22Rv1 (cell line): ENCODE measurements at regions not wholly inside any gene's neighbourhood (a gene's known extent, or its start where the extent isn't known, plus 50 kb on each side); places are given as distances from the start of the nearest gene placed in this dataset.
A peak's percentile ranks its signal among the peaks of the same experiment; 100 is the strongest.
"Not testable (repeated sequence)": the region's sequence is repeated elsewhere in the genome, so short reads cannot be mapped to it uniquely, and the experiment has no call there.

Experiments
- H3K27ac ChIP-seq: fragments of 450-650 bp; 2 replicates; pipeline ENCODE4 v1.5.1; 2017
- ZFX ChIP-seq: fragments of 450-650 bp; IDR thresholded peaks from 2 replicates; pipeline ENCODE4 v1.6.1; 2017; ENCODE audit warnings: antibody characterized with exemption, borderline replicate concordance
- TF ChIP-seq, protein P1 (sequence below): fragments of 450-650 bp; IDR thresholded peaks from 2 replicates; pipeline ENCODE4 v1.5.1; 2017; ENCODE audit warnings: mild to moderate bottlenecking

DNA sequence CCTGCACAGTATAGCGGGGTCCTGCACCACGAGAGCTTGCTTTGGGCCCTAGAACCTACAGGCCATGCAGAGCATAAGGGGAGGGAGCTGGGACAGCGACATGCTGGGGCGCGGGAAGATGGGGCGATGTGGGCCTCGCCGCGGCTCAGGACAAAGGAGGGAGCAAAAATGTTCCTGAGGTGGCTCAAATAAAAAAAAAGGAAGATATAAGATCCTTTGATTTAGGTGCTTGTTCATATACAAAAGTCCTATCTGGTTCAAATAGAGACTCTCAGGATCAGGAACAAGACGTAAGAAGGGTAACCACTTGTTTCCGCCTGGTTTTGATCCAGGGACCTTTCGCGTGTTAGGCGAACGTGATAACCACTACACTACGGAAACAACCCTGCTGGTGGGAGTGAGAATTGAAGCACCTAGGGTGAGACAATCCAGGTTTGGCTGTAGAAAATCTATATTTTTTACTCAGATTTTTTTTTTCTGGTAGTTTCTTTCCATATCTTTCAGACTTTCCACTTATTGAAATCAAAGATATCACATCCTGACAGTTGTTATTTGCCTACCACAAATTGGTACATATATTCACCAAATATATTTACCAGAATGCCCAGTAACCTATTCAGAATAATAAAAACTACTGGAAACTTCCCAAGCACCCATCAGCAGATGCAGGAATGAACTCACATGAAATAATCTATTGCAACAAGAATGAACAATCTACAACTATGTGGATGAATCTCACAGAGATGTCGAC, 177.9 kb upstream of the ZNF184 start:
- TF ChIP-seq, protein P1, sequence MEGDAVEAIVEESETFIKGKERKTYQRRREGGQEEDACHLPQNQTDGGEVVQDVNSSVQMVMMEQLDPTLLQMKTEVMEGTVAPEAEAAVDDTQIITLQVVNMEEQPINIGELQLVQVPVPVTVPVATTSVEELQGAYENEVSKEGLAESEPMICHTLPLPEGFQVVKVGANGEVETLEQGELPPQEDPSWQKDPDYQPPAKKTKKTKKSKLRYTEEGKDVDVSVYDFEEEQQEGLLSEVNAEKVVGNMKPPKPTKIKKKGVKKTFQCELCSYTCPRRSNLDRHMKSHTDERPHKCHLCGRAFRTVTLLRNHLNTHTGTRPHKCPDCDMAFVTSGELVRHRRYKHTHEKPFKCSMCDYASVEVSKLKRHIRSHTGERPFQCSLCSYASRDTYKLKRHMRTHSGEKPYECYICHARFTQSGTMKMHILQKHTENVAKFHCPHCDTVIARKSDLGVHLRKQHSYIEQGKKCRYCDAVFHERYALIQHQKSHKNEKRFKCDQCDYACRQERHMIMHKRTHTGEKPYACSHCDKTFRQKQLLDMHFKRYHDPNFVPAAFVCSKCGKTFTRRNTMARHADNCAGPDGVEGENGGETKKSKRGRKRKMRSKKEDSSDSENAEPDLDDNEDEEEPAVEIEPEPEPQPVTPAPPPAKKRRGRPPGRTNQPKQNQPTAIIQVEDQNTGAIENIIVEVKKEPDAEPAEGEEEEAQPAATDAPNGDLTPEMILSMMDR = peak; percentile 37
- no peak for TF ChIP-seq ZFX

DNA sequence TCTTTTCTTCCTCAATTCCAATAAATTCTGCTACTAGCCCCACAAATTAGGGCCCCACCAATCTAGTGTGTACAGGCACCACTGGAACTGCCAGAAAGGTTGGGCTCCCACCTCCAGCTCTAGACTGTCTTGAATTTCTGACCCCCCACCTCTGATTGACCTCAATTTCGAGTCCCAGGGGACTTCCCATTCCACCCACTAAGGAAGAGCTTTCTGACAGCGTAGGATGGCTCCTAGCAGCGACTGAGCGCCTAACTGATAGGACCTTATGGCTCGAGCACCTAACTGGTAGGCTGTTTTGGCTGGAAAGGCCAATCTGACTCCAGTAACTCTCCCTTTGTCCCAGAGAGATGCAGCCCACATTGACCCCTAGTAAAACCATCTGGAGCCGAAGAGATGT, 171.6 kb upstream of the ZNF184 start:
- TF ChIP-seq, protein P1 = no peak
- no peak for TF ChIP-seq ZFX
- no peak overlapping the region for H3K27ac ChIP-seq

More for the DNA sequence above, 177.9 kb upstream of the ZNF184 start:
- peak overlapping the region; percentile 40; the same call in 1 of the 2 replicates for H3K27ac ChIP-seq

DNA sequence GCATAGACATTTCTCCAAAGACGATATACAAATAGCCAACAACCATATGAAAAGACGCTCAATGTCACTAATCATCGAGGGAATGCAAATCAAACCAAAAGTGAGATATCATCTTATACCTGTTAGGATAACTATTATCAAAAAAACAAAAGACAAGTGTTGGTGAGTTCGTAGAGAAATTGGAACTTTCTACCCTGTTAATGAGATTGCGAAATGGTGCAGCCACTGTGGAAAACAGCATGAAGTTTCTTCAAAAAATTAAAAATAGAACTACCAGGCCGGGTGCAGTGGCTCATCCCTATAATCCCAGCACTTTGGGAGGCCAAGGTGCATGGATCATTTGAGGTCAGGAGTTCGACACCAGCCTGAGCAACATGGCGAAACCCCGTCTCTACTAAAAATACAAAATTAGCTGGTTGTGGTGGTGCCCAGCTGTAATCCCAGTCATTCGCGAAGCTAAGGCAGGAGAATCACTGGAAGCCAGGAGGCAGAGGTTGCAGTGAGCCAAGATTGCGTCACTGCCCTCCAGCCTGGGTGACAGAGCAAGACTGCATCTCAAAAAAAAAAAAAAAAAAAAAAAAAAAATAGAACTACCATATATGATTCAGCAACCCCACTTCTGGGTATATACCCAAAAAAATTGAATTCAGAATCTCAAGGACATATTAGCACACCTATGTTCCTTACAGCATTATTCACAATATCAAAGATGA, 170.0 kb upstream of the ZNF184 start:
- TF ChIP-seq, protein P1 = no peak
- no peak for TF ChIP-seq ZFX

DNA sequence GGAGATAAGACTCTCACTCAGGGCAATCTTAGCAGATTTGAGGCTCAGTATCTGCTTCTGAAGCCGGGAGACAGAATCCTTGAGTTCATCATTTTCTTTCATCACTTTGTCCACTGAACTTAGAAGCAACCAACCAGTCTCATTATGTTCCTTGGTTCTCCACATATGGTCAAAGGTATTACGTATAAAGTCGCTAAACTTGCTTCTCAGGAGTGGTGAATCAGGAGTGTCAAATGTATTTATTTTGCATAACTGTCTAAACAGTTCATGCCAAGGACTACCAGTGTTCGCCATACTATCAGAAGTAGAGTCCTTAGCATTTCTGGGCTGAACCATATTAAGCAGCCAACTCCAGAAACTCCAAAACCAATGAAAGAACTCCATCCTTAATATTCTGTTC, 163.0 kb upstream of the ZNF184 start:
- not testable (repeated sequence) for H3K27ac ChIP-seq

More for the DNA sequence above, 170.0 kb upstream of the ZNF184 start:
- no peak overlapping the region for H3K27ac ChIP-seq

DNA sequence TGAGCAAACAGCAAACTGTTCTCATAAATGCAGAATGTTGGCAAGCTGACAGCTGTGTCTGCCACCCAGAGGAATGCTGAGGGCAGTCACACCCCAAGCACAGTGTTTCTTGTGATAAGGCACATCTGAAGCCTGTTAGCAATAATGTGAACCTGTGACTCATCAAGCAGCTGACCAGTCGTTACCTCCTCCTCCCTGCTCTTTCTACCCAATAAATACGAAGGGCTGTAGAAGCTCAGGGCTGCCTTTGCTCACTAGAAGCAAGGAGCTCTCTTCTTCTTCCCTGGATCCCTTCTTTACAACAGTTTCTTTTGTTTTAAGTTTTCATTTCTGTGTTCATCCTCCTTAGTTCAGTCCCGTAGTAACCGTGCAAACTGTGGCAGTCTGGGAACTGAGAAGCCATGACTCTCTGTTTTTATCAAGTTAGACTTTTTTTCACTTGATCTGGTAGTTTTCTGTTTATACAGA, 160.3 kb upstream of the ZNF184 start:
- not testable (repeated sequence) for H3K27ac ChIP-seq

DNA sequence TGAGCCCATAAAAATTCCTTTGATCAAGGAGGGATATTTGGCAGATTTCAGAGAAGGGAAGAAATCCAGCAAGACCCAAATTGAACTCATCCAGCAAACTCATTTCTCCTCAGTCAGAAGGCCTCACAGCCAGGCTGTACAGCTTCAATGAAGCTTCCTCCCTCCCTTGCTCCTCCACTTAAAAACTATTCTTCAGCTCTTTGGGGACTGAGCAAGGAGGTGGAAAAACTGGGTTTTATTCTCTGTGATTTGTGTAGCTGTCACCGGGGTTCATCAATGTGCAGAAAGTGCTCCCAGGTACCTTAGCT, 158.7 kb upstream of the ZNF184 start:
- peak overlapping the region; percentile 73; the same call in 1 of the 2 replicates for H3K27ac ChIP-seq
- TF ChIP-seq ZFX = no peak
- TF ChIP-seq, protein P1 = no peak

DNA sequence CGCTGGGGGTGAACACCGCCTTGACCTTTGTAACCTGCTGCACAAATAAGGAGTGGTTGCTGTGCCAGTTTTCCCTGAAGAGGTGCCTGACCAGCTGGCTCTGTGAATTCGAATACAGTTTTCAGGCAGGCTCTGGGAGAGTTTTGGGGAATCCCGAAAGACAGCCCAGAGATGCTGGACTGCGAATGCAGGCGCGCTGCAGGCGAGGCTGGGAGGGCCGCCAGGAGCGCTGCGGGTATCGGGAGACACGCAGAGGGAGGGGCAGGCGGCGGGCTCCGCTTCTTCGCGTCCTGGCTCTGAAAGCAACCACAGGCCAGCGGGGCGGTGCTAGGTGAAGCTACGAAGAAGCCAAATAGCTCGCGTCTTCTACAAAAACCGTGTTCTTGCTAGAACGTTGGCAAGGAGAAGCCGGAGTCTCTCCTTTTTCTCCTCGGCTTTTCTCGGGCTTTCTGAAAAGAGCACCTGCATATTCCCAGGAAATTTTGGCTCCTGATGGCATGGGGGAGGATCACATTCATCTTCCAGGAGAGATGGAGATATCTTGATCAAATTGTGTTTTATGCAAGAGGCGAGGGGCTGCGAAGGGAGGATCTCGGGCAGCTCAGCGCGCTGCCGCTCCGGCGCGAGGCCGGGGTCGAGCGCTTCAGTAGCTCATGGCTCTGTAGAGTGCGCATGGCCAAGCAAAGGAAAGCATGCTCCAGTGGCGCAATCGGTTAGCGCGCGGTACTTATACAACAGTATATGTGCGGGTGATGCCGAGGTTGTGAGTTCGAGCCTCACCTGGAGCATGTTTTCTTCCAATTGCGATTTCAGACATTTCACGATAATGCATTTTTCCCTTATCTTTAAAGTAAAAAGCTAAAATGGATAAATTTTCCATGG, 158.1 kb upstream of the ZNF184 start:
- TF ChIP-seq ZFX = no peak
- TF ChIP-seq, protein P1 = peak; percentile 45
- H3K27ac ChIP-seq = peak overlapping the region; percentile 73
